SK-N-SH treated with all-trans-retinoic acid at 6 μM for 48 hours (cell line): ENCODE measurements at regions not wholly inside any gene's neighbourhood (a gene's known extent, or its start where the extent isn't known, plus 50 kb on each side); places are given as distances from the start of the nearest gene placed in this dataset.

Source experiments
- ARNTL ChIP-seq: fragments of 450-650 bp; formaldehyde crosslinking; IDR thresholded peaks from 2 replicates; pipeline ENCODE4 v1.5.0; 2020; ENCODE audit warnings: low read depth, mild to moderate bottlenecking, moderate library complexity, borderline replicate concordance
- CREB5 ChIP-seq: fragments of 250-450 bp; sonication (Bioruptor Pico); IDR thresholded peaks from 2 replicates; pipeline ENCODE4 v1.5.1; 2020; ENCODE audit warnings: low read depth, mild to moderate bottlenecking, moderate library complexity
- CSRNP3 ChIP-seq: fragments of 250-450 bp; sonication (Bioruptor Pico); IDR thresholded peaks from 2 replicates; pipeline ENCODE4 v1.5.1; 2021; ENCODE audit warnings: mild to moderate bottlenecking, moderate library complexity
- ESRRG ChIP-seq: fragments of 250-450 bp; sonication (Bioruptor Pico); IDR thresholded peaks from 2 replicates; pipeline ENCODE4 v1.6.1; 2021; ENCODE audit warnings: mild to moderate bottlenecking
- ISL1 ChIP-seq: fragments of 250-450 bp; sonication (Bioruptor Pico); IDR thresholded peaks from 2 replicates; pipeline ENCODE4 v2.1.2; 2022; ENCODE audit warnings: mild to moderate bottlenecking, moderate library complexity
- OSR1 ChIP-seq: fragments of 250-450 bp; sonication (Bioruptor Pico); IDR thresholded peaks from 2 replicates; pipeline ENCODE4 v1.8.0; 2022; ENCODE audit warnings: moderate library complexity, mild to moderate bottlenecking, inconsistent platforms
- PATZ1 ChIP-seq: fragments of 250-450 bp; sonication (Bioruptor Pico); IDR thresholded peaks from 2 replicates; pipeline ENCODE4 v1.8.0; 2020; ENCODE audit warnings: mild to moderate bottlenecking, moderate library complexity, borderline replicate concordance
- POU6F1 ChIP-seq: fragments of 250-450 bp; sonication (Bioruptor Pico); IDR thresholded peaks from 2 replicates; pipeline ENCODE4 v1.8.0; 2021; ENCODE audit warnings: low read depth, mild to moderate bottlenecking, moderate library complexity, borderline replicate concordance
- RARB ChIP-seq: fragments of 250-450 bp; sonication (Bioruptor Pico); IDR thresholded peaks from 2 replicates; pipeline ENCODE4 v1.8.0; 2021; ENCODE audit warnings: mild to moderate bottlenecking, moderate library complexity
- ZNF565 ChIP-seq: fragments of 450-650 bp; formaldehyde crosslinking; conservative IDR thresholded peaks from 2 replicates; pipeline ENCODE4 v1.5.0; 2020; ENCODE audit warnings: low read depth, mild to moderate bottlenecking, moderate library complexity
- ZNF8 ChIP-seq: fragments of 450-650 bp; formaldehyde crosslinking; IDR thresholded peaks from 2 replicates; pipeline ENCODE4 v1.5.0; 2020; ENCODE audit warnings: mild to moderate bottlenecking, moderate library complexity

- TF ChIP-seq RARB (CRISPR knock-in tag) (no peak), PATZ1 (no peak), ZNF565 (CRISPR knock-in tag) (no peak), CREB5 (CRISPR knock-in tag) (no peak), POU6F1 (no peak), ZNF8 (CRISPR knock-in tag) (no peak), ISL1 (no peak), OSR1 (CRISPR knock-in tag) (no peak), ARNTL (CRISPR knock-in tag) (no peak), ESRRG (no peak), CSRNP3 (CRISPR knock-in tag) (no peak)
These were observed 607.2 kb upstream of the NOVA1 start for GRCh38 chr14:27205036-27205435.
